ENCODE measurements at regions not wholly inside any gene's neighbourhood (a gene's known extent, or its start where the extent isn't known, plus 50 kb on each side); places are given as distances from the start of the nearest gene placed in this dataset.

GRCh38 chrX:109843963-109844751, 111.1 kb upstream of the ACSL4 start:
- peak; percentile 38 to 74 (median 68) for DNase-seq

- DNase-seq: peak in 3 of 4 experiments; percentile 32 to 61 (median 43)
These were observed 111.9 kb upstream of the ACSL4 start for GRCh38 chrX:109844986-109845385.

- no peak for DNase-seq
These were observed 112.9 kb upstream of the ACSL4 start for GRCh38 chrX:109845996-109846395.

GRCh38 chrX:109847257-109848187, 114.5 kb upstream of the ACSL4 start:
- peak in 2 of 4 experiments; percentile 44 to 53 for DNase-seq

- DNase-seq: no peak
These were observed 115.5 kb upstream of the ACSL4 start for GRCh38 chrX:109848461-109849050.

GRCh38 chrX:109854096-109854495, 121.0 kb upstream of the ACSL4 start:
- no peak for DNase-seq

- peak in 3 of 4 experiments; percentile 11 to 77 (median 77) for DNase-seq
These were observed 122.4 kb upstream of the ACSL4 start for GRCh38 chrX:109855501-109855900.

GRCh38 chrX:109856974-109857373, 123.9 kb upstream of the ACSL4 start:
- DNase-seq: peak; percentile 39 to 75 (median 47)

GRCh38 chrX:109857584-109858228, 124.6 kb upstream of the ACSL4 start:
- no peak for DNase-seq

- DNase-seq: no peak
These were observed 125.7 kb upstream of the ACSL4 start for GRCh38 chrX:109858602-109859341.

- DNase-seq: no peak
These were observed 126.6 kb upstream of the ACSL4 start for GRCh38 chrX:109859651-109860050.

GRCh38 chrX:109862433-109862832, 129.4 kb upstream of the ACSL4 start:
- no peak for DNase-seq

- DNase-seq: no peak
These were observed 130.8 kb upstream of the ACSL4 start for GRCh38 chrX:109863811-109864210.

- peak in 1 of 4 experiments; percentile 41 for DNase-seq
These were observed 131.6 kb upstream of the TMEM164 start for GRCh38 chrX:109871121-109871888.

- DNase-seq: no peak
These were observed 130.7 kb upstream of the TMEM164 start for GRCh38 chrX:109872021-109872732.

GRCh38 chrX:109873574-109873973, 129.3 kb upstream of the TMEM164 start:
- peak in 3 of 4 experiments; percentile 28 to 54 (median 44) for DNase-seq

GRCh38 chrX:109873983-109874382, 128.9 kb upstream of the TMEM164 start:
- DNase-seq: no peak

- no peak for DNase-seq
These were observed 128.4 kb upstream of the TMEM164 start for GRCh38 chrX:109874548-109874947.

GRCh38 chrX:109875831-109876230, 127.1 kb upstream of the TMEM164 start:
- no peak for DNase-seq

- DNase-seq: peak in 2 of 4 experiments; percentile 51
These were observed 124.7 kb upstream of the TMEM164 start for GRCh38 chrX:109878236-109878635.

All from suppressor macrophage (primary cell).